GM10266 (cell line): ENCODE measurements at regions not wholly inside any gene's neighbourhood (a gene's known extent, or its start where the extent isn't known, plus 50 kb on each side); places are given as distances from the start of the nearest gene placed in this dataset.

Experiments
- DNase-seq: peaks from one replicate; pipeline ENCODE4 v3.0.0; 2012; ENCODE audit errors: extremely low spot score
- CTCF ChIP-seq: IDR thresholded peaks from 2 replicates; pipeline ENCODE4 v1.5.1; 2012; ENCODE audit warnings: mild to moderate bottlenecking, low read depth; ENCODE audit not compliant: control insufficient read depth, insufficient read depth; ENCODE audit errors: missing control alignments

GRCh38 chr3:152516216-152516615 lies 247.5 kb downstream of the MBNL1 start:
- DNase-seq: no peak
- no peak for TF ChIP-seq CTCF

- no peak for DNase-seq
- TF ChIP-seq CTCF: no peak
Observed at GRCh38 chr3:152517502-152517901, 248.8 kb downstream of the MBNL1 start.

- TF ChIP-seq CTCF: peak; percentile 12
- DNase-seq: no peak
Observed at GRCh38 chr3:152518346-152518745, 249.6 kb downstream of the MBNL1 start.

- no peak for DNase-seq
- no peak for TF ChIP-seq CTCF
Observed at GRCh38 chr3:152519376-152519775, 250.6 kb downstream of the MBNL1 start.

GRCh38 chr3:152522036-152522435 lies 253.3 kb downstream of the MBNL1 start:
- TF ChIP-seq CTCF: no peak
- DNase-seq: no peak

GRCh38 chr3:152524198-152525140 lies 255.7 kb downstream of the MBNL1 start:
- DNase-seq: peak; percentile 18
- TF ChIP-seq CTCF: peak; percentile 82

GRCh38 chr3:152531717-152532116 lies 263.0 kb downstream of the MBNL1 start:
- no peak for DNase-seq
- no peak for TF ChIP-seq CTCF
